Stimulated activated naive CD4-positive, alpha-beta T cell treated with Interleukin-2 at 50 U/mL for 16 hours (primary cell): ENCODE measurements at regions not wholly inside any gene's neighbourhood (a gene's known extent, or its start where the extent isn't known, plus 50 kb on each side); places are given as distances from the start of the nearest gene placed in this dataset.

Source experiments
- DNase-seq: peaks from one replicate; lab custom pipeline; 2025; lab: John Stamatoyannopoulos, UW

DNA sequence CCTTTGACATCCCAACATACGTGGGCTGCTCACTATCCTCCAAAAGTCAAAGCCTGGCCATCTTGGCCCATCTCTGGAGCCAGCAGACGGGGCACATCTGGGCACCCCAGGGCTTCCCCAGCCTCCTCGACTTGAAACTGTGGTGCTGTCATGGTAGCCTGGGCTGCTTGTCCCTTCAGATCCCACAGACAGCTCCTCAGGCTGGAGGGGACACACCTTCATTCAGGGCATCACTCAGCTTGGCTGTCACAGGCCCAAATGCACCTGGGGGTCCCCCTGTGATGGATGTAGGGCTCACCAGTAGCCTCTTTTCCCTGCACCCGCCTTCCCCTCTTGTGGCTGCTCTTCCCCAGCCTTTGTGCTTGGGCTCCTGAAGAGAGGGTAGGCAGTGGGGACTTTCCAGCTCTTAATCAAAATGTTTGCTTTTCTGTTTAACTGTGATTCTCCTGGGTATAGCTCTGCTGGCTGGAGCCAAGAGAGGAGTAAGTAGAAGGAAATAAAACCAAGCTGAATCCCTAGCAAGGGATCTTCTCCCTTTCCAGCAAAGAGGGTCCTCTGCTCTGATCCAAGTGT, 92.3 kb downstream of the GYPC start:
- no peak for DNase-seq

DNA sequence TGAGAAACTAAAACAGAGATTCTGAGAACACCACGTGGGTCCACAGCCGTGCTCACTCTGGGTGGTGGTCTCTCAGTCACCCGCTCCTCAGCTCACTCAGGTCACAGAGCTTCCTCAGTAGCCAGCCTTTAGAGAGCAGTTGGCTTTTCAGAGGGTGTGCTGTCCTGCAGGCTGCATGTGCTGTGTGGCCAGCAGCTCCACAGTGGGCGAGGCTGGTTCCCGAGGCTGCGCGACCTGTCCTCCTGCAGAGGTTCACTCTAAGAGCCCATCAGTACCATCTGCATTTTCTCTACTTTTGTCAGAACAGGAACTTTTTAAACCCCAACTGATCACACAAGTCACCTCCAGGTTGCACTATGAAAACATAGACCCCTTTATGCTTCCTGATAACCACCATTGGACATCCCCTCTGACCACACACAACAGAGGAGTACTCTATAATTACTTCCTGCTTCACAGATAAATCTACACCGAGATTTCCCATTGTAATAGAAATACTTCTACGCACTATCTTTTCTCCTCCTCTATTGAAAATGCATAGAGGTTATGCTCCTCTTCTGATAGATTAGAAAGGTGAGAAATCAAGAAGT, 93.1 kb downstream of the GYPC start:
- DNase-seq: no peak

DNA sequence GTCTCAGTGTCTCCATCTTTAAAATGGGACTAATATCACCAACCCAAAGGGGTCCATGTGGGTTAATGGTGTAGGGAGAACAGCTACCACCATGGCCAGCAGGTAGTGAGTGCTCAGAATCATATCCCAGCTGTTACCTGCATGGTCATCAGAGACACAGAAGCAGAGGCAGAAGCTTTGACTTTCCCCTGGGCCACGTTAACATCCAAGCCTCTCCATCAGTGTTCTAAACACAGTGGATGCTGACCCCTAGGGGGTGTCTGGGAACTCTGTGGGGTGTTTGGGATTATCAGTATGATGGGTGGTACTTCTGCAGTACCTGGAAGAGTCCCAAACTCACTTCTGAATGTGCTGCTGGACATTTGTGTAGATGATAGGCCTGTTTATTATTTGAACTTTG, 93.6 kb downstream of the GYPC start:
- DNase-seq: no peak

DNA sequence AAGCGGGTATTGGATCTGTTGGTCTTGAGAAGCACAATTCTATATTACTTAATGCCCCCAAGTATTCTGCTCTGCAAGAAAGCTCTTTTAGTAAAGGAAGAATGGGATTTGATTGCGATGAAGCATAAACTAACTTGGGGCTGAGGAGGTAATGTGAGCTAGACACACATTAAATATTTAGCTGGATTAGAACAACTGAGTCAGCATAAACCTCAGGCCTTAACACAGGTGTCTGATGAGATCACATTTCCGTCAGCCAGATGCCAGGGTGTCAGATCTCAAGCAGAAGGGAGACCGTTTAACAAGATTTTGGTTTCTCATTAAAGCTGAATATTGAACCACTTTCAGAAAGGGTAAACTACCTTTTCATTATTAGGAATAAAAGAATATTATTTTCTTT, 94.5 kb downstream of the GYPC start:
- no peak for DNase-seq

DNA sequence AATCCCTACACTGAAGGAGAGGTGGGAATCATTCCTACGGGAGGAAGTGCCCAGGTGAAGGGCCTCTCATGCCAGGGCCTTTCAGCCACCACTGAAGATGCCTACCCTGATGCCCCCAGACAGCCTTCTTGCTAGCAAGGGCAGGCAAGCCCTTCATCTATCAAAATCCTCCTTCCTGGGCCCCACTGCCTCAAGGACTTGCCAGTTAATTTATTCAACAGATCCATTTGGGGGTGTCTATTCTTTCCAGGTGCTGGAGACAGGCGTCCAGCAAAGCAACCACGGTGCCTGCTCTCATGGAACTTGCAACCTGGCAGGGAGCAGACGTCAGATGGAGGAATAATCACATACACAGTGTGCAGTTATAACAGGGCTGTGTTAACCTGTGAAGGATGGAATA, 95.5 kb downstream of the GYPC start:
- DNase-seq: no peak

DNA sequence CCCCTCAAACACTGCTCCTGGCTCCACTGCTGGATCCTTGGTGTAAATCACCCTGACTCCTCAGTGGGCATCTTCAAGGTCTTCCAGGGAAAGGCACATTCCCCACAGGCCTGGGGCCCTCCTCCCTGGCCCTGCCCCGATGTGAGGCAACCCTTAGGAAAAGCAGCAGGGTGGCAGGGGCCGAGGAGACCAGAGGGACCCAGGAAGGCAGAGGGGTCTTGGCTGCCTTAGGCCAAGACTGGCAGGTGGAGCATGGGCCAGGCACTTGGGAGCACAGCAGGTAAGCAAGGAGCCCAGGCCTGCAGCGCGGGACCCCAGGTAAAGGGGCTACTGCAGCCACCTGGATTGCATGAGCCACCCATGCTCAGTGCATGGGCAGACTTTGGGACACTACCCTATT, 96.9 kb downstream of the GYPC start:
- no peak for DNase-seq

DNA sequence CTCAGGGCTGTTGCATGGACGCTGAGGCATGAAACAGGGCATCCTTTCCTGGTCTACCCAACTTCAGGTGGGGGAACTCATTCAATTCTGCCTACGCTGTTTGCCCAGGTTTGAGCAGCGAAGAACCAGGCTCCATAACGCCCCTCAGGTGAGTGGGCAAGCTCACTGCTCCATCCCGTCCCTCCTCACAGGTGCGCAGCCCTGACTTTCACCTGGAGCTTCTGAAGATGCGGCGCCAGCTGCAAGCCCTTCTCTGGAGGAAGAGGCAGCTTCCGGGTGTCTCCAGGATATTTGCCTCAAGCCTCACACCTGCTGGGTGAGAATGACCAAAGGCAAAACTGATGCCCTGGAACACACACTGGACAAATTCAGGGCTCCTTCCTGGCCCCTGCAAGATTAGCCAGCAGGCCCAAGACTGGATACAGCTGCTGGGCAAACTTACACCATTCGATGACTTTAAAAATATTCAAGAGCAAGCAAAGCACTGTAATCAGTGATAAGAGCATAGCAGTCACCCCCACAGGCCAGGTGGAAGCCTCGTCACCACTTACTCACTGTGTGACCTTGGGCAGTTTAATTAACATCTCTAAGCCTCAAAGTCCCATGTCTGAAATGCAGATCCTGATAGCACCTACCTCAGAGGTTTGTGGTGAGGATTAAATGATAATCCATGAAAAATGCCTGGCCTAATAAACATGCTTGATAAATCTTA, 97.7 kb downstream of the GYPC start:
- no peak for DNase-seq

DNA sequence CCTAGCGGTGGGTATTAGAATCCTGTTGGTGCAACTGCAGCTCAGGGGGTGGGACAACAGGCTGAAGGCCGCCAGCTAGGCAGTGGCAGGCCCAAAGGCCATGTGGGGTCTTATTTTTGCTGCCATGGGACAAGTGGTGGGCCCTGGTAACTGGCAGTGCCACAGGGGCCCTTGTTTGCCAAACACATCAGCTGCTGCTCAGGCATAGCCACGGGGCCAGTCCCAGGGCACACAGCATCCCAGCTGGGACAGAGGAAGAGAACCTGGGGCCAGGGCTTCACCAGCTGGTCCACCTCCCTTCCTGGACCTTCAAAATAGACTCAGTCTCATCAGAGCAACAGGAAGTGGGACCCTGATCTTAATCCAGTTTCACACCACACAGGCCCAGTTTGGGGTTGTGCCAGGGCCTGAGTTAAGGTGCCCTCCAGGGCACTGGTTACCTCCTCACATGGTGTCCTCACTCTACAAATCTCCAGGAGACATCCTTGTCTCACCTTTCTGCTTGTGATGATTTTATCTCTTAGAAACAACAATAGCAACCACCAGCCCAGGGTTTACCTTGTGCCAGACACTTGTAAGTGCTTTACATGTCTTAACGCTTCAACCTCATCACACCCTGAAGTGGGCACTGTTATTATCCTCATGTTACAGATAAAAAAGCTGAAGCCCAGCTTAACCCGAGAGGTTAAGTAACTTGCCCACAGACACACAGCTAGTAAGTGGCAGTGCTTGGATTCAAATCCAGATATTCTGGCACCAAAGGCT, 98.5 kb downstream of the GYPC start:
- DNase-seq: no peak

DNA sequence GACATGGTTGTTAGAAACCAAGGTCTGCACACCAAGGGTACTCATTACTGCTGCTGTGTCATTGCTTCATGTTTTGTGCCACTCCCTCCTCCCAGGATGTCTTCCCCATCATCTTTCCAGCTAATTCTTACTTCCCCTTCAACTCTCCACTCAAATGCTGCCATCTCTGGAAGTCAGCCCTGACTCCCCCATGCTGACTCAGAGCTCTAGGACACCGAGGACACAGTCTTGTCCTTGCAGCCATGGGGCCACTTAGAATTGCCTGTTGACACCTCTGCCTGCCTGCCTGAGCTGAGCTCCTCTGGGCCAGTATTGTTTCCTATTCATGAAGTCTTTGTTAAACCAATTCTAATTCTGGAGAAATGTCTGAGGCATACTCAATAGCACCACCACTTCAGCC, 100.2 kb downstream of the GYPC start:
- no peak for DNase-seq

DNA sequence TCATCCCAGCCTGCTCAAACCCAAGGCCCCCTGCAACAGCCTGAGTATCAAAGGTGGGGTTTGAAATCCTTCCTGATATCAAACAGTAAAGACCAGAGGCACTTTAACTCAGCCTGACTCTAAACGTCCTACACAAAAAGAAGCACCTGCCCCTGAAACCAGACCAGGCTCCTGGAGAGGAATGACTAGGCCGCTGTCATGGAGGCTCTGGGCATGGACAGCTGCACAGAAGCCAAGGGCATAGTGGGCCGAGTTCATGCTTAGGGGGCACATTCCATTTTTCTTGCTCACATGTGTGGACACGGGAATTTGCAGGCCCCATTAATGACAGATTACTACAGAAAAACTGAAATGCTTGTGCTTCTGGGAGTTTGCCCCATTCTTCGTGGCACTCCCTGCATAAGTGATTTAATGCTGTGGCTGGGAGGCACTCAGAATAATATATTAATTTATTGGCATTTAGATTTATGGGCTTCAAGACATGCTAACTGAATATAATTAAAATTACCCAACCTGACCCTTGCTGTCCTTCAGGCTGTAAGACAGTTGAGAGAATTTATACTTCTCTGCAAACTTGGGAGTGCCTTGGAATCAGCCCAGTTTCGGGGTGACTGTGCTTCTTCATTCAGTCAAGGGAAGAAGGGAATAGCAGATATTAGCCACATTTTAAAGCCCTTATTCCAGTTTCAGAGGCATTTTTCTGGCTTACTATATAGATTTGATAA, 105.5 kb downstream of the GYPC start:
- DNase-seq: no peak

DNA sequence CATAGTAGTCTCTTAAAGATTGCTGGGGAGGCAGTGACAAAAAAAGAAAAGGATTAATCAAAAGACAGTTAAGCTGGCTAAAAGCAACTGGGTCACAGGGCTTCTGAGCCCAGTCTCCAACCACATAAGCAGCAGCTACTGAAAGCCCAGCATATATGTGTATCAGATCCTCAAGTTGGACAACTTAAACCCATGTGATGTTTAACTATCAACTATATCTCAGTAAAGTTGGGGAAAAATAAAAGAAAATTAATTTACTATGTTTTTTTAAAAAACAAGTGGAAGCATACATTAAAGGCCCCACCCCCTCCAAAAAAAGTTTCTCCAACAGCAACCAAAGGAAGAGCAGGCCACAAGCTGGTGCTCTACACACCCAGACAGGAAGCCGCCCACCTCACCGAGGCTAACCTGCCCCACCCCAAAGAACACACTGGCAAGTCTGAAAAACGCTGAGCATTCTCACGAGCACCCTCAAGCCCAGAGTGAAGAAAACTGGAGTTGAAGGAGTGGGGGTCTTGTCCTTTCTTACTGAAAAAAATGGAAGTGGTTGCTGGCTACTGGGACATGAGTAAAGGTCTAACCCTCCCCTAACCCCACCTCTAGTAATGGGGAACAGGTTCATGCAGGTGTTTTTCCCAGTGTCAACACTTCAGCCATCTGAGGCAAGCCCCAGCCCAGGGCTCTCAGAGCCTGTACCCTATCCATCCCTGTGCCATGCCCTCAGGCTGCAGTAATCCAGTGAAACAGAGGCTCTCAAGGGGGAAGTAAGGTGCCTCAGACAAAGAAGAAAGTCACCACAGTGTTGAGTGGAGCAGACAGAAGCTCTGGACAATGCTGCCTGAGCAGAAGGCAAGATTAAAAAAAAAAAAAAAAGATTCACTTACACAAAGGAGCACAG, 106.3 kb downstream of the GYPC start:
- no peak for DNase-seq

DNA sequence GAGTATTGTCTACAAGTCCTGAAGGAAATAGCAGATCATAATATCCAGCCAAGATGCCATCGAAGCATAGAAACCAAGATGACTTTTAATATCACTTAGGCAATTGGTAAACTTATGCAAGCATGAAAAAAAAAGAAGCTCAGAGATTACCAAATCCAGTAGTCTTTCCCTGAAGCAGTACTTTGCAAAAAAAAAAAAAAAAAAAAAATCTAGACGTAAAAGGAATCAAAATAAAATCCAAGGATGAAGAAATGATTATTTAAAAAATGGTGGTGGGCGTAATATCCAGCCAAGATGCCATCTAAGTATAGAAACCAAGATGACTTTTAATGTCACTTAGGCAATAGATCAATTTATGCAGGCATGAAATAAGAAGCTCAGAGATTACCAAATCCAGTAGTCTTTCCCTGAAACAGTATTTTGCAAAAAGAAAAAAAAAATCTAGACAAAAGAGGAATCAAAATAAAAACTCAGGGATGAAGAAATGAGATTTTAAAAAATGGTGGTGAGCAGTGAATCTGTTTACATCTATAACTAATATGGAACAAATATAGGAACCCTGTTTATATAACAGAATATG, 108.8 kb downstream of the GYPC start:
- DNase-seq: no peak

DNA sequence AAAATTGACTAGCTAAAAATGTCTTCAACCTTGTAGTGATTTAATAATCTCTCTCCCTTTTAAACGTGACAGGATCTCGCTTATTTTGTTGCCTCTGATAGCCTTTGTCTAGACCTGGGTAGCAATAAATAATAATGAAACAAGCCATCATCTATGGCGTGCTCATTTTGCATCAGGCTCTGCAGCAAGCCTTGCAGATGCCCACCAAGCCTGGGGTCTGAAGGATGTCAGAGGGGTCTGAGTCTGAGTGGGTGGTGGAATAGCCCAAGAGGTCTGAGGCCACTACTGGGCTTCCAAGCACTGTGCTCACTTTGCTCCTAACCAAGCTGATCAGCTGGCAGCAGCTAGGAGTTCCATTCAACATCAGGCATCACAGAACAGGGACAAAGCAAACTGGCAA, 109.4 kb downstream of the GYPC start:
- no peak for DNase-seq

DNA sequence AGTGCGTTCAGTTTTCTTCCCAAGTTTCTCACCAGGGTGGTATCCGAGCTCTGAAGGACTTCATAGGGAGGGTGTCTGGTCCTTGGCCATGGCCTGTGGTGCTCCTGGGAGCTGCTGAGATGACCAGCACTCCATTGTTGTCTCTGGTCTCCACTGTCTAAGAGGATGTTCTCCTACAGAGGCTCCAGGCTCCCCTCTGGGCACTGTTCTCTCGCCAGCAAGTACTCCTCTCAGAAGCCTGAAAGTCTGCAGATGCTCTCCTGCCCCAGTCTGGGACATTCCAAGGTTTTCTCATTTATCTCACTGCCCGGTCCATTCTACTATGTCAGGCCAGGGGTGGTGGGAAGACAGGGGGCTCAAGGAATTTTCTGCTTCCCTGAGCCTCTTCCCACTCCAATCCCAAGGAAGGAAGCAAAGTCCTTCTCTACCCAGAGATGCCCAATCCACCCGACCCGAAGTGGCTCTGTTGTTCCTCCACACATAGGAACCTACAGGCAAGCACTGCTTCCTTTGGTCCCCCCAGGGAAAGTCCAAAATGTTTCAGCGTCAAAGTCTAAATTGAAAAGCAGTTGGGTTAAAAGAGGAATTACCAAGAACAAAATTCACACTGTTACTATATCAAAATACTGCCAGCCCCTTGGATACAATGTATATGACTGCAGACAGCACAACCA, 110.5 kb downstream of the GYPC start:
- DNase-seq: no peak

DNA sequence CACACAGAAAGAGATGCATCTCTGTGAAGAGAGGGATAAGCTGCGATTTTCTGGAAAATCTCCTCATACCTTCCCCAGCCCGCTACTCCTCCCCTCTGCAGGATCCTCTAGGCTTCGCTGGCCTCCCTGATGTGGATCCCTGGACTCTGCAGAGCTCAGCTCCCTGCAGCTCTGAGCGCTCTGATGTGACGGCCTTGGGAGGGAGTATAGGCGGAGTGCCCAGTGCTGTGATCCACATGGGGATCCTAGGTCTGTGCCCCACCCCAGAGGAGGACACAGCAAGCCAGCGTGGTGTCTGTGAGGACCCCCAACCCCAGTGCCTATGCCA, 111.0 kb downstream of the GYPC start:
- no peak for DNase-seq

DNA sequence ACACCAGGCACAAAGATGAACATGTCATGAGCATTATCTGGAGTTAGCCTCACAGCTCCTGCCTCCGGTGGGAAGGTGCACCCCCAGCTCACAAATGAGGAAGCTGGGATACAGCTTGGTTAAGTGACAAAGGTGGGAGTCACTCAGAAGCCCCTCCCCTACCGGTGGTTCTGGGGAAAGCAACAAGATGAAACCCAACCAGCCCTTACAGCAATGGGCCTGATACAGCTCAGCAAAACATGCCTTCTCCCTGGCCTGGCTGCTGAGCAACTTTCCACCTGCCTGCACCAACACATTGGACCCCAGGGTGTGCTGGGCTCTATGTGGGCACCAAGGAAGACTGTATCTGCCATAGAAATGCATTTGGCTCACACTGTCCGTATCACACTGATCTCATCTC, 113.2 kb downstream of the GYPC start:
- DNase-seq: no peak

DNA sequence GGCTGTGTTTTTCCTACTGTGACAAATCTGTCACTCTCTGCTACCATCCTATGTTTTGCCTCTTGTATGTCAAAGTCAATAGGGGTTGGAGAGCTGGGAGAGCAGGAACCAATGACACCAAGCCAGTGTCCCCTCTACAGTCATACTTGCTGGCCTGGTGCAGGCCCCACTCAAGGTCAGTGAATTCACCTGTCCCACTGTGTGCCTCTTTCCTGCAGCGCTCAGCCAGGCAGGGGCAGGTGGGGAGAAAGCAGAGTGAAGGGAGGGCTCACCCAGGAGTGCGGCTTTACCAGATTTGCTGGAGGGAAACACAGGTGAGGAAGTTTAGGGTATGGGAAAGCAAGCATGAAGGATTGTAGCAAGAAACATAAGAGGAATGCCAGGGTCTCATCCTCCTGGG, 114.5 kb downstream of the GYPC start:
- no peak for DNase-seq

DNA sequence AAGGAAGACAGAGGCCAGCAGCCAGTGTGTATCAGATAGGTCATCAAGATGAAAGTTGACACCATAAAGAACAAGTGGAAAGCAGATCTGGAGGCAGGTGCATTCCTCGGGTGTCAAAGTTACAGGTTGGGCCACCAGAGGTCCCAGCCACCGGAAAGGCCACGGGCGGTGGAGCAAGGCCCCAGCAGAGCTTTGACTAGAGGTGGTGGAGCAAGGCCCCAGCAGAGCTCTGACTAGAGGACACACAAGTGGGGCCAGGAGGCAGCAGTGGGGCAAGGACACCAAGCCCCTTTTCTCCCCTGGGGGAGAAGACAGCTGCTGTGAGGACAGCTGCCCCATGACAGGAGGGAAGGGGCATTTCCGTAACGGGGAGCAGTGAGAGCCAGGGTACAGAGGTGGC, 115.1 kb downstream of the GYPC start:
- no peak for DNase-seq

DNA sequence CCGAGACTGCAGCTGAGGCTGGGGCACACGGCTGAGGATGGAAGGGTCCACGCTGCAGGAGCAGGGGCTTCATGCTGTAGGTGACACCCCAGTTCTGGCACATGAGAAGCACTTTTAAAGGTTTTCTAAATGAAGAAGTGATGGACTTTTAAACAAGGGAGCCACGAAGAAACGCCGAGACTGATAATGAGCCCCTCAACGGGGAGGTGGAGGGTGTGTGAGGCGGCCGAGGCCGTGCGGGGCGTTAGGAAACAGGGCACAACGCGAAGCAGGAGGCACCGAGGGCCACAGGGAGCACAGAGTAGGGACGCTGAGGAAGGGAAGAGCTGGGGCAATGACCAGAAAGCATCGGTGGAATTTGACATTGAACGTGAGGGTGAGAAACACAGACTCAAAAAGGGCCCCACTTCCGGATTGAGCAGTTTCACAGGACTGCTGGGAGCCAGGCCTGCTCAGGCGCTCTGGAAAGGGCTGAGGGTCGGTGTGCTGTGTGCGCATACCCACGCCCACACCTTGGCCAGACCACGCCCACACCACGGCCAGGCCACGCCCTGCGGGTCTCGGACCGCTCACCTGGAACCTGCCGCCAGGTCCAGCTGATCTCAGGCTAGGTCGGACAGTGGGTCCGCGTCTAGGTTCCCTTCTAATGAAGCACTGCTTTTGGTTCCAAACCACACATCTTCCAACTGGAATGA, 115.7 kb downstream of the GYPC start:
- DNase-seq: no peak

DNA sequence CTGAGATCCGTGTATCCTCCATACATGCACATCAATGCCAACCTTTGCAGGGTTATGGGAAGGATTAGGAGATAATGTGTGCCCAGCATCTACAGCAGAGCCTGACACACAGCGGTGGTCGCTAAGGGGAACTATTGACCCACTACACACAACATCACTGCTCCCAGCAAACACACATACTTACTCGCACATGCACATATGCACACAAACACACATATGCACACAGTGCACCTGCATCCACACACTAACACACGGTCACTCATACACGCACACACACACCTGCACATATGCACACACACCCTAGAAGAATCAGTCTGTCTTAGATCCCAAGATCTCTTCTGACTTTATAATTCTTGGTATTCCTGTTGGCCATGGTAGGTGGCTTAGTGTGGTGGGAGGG, 118.3 kb downstream of the GYPC start:
- no peak for DNase-seq
